Lung (tissue), 11 donors: ENCODE measurements at regions not wholly inside any gene's neighbourhood (a gene's known extent, or its start where the extent isn't known, plus 50 kb on each side); places are given as distances from the start of the nearest gene placed in this dataset.
A peak's percentile ranks its signal among the peaks of the same experiment; 100 is the strongest.

Experiments
- ATAC-seq: fragments of 200-7000 bp; cut with Tn5 transposase; one replicate; pipeline ENCODE4 v1.9.1; 2020; ENCODE audit warnings: moderate number of reproducible peaks; ENCODE audit not compliant: insufficient read depth, low FRiP score
- DNase-seq, 3 donors: peaks; one replicate each; pipeline ENCODE4 v3.0.0-alpha.2; 2013 to 2017
- H3K27ac ChIP-seq, 2 donors: one replicate each; pipeline ENCODE4 v1.5.1; 2013; ENCODE audit warnings: mild to moderate bottlenecking in 2 of 2, moderate library complexity in 2 of 2, control low read depth in 1 of 2, inconsistent platforms in 1 of 2, low read depth in 1 of 2, low read length in 1 of 2
- H3K27me3 ChIP-seq, 3 donors: one replicate each; pipeline ENCODE4 v1.5.1; 2013; ENCODE audit warnings: low read length in 2 of 3; ENCODE audit not compliant: control insufficient read depth in 3 of 3, insufficient read depth in 3 of 3
- H3K36me3 ChIP-seq, 4 donors: one replicate each; pipeline ENCODE4 v1.5.1; 2013; ENCODE audit warnings: low read length in 4 of 4, mild to moderate bottlenecking in 1 of 4, moderate library complexity in 1 of 4; ENCODE audit not compliant: control insufficient read depth in 4 of 4, insufficient read depth in 4 of 4
- H3K4me1 ChIP-seq, 5 donors: one replicate each; pipeline ENCODE4 v1.5.1; 2013; ENCODE audit warnings: low read length in 5 of 5, mild to moderate bottlenecking in 2 of 5, moderate library complexity in 1 of 5; ENCODE audit not compliant: control insufficient read depth in 5 of 5, insufficient read depth in 5 of 5
- H3K4me3 ChIP-seq: one replicate; pipeline ENCODE4 v1.5.1; 2013; ENCODE audit warnings: mild to moderate bottlenecking, control low read depth, moderate library complexity
- H3K9ac ChIP-seq, 2 donors: one replicate each; pipeline ENCODE4 v1.5.1; 2013; ENCODE audit warnings: low read length in 2 of 2, control low read depth in 1 of 2; ENCODE audit not compliant: insufficient read depth in 1 of 2
- H3K9me3 ChIP-seq, 4 donors: one replicate each; pipeline ENCODE4 v1.5.1; 2013; ENCODE audit warnings: low read length in 3 of 4, mild to moderate bottlenecking in 1 of 4, moderate library complexity in 1 of 4; ENCODE audit not compliant: control insufficient read depth in 4 of 4, insufficient read depth in 3 of 4
- WGBS, 2 donors: extraction: QIAGEN DNeasy Blood & Tissue Kit; methylation state at CpG; one replicate each; pipeline ENCODE4 v1.1.7; 2013; 5-methylcytosine and 5-hydroxymethylcytosine counted together
- TF ChIP-seq, protein P1 (sequence below): IDR thresholded peaks from 2 replicates; pipeline ENCODE4 v1.5.1; 2012; ENCODE audit warnings: mild to moderate bottlenecking; ENCODE audit errors: control extremely low read depth, extremely low read depth
- donor health status: control.
- donor health status: control.
- donor health status: Bipolar disorder and iron deficiency.
- donor health status: healthy.
- donor health status: DM: yes; HTN: yes; CAD: no.

- H3K9me3 ChIP-seq, result peaks cover 0 to 4% (median 0%) of the 10 kb centered on the region in 4 donors
- TF ChIP-seq, protein P1, sequence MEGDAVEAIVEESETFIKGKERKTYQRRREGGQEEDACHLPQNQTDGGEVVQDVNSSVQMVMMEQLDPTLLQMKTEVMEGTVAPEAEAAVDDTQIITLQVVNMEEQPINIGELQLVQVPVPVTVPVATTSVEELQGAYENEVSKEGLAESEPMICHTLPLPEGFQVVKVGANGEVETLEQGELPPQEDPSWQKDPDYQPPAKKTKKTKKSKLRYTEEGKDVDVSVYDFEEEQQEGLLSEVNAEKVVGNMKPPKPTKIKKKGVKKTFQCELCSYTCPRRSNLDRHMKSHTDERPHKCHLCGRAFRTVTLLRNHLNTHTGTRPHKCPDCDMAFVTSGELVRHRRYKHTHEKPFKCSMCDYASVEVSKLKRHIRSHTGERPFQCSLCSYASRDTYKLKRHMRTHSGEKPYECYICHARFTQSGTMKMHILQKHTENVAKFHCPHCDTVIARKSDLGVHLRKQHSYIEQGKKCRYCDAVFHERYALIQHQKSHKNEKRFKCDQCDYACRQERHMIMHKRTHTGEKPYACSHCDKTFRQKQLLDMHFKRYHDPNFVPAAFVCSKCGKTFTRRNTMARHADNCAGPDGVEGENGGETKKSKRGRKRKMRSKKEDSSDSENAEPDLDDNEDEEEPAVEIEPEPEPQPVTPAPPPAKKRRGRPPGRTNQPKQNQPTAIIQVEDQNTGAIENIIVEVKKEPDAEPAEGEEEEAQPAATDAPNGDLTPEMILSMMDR, result no peak
- no peak overlapping the region for H3K4me3 ChIP-seq
- no peaks in the 10 kb centered on the region for H3K27me3 ChIP-seq
- ATAC-seq, result no peak
- H3K36me3 ChIP-seq, result no peaks in the 10 kb centered on the region
- peak; percentile 73 to 89 (median 86) for DNase-seq
- H3K9ac ChIP-seq, result no peak overlapping the region
- peaks cover 0 to 28% (median 10%) of the 10 kb centered on the region in 5 donors for H3K4me1 ChIP-seq
- WGBS, 2 donors, result 75 to 76% methylated on average over 16 of the region's 16 CpGs
- no peak overlapping the region for H3K27ac ChIP-seq
These were observed 169.7 kb upstream of the MAST4 start for GRCh38 chr5:66426259-66427138.

DNA sequence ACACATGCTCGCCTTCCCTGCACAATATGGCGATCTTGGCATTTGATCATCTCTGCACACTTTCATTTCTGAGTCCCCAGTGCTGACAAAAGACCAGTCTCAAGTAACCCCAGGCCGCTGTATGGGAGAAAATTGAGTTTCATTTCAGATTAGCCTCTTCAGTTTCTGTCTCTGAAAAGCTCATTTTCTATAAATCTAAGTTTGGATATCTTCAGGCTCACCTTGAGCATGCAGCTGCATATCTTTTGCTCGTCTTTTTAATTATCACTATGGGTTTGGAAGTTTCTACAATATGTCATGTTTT lies 169.1 kb upstream of the MAST4 start:
- H3K27ac ChIP-seq, result no peak overlapping the region
- DNase-seq (no peak), ATAC-seq (no peak)
- H3K4me3 ChIP-seq, result no peak overlapping the region
- TF ChIP-seq, protein P1, result no peak
- no peaks in the 10 kb centered on the region for H3K27me3 ChIP-seq
- 85% methylated on average over 4 of the region's 4 CpGs for WGBS, 2 donors
- H3K4me1 ChIP-seq, result peaks cover 0 to 28% (median 10%) of the 10 kb centered on the region in 5 donors
- H3K36me3 ChIP-seq, result no peaks in the 10 kb centered on the region
- H3K9ac ChIP-seq, result no peak overlapping the region
- peaks cover 0 to 4% (median 0%) of the 10 kb centered on the region in 4 donors for H3K9me3 ChIP-seq

- TF ChIP-seq, protein P1, result no peak
- Histone ChIP-seq H3K9me3 (no peaks in the 10 kb centered on the region), H3K4me1 (peaks cover 0 to 12% (median 3%) of the 10 kb centered on the region in 5 donors), H3K36me3 (no peaks in the 10 kb centered on the region), H3K27ac (no peak overlapping the region), H3K9ac (no peak overlapping the region), H3K27me3 (no peaks in the 10 kb centered on the region), H3K4me3 (no peak overlapping the region)
- ATAC-seq, result no peak
- no peak for DNase-seq
- WGBS, 2 donors, result 92 to 100% methylated on average over 3 of the region's 3 CpGs
These were observed 159.5 kb upstream of the MAST4 start for GRCh38 chr5:66436721-66437120.
